OCI-LY1 (cell line): ENCODE measurements at regions not wholly inside any gene's neighbourhood (a gene's known extent, or its start where the extent isn't known, plus 50 kb on each side); places are given as distances from the start of the nearest gene placed in this dataset.

Experiments used
- H2AFZ ChIP-seq: fragments of 200-600 bp; sonication (generic), shearing (Covaris generic); 2 replicates; pipeline ENCODE4 v1.6.0; 2014; ENCODE audit warnings: antibody characterized with exemption, mild to moderate bottlenecking, low read length
- H3F3A ChIP-seq: fragments of 200-600 bp; sonication (generic), shearing (Covaris generic); 2 replicates; pipeline ENCODE4 v1.6.0; 2014; ENCODE audit warnings: mild to moderate bottlenecking, antibody characterized with exemption, low read length, moderate library complexity; ENCODE audit not compliant: insufficient read depth
- H3K27ac ChIP-seq: fragments of 200-600 bp; sonication (generic); 2 replicates; pipeline ENCODE4 v1.5.1; 2014; ENCODE audit warnings: low read length, mixed run types, mild to moderate bottlenecking, low read depth; ENCODE audit not compliant: poor library complexity, severe bottlenecking
- H3K27me3 ChIP-seq: fragments of 200-600 bp; sonication (generic); 2 replicates; pipeline ENCODE4 v1.6.0; 2014; ENCODE audit warnings: antibody characterized with exemption, mild to moderate bottlenecking, low read length, moderate library complexity; ENCODE audit not compliant: insufficient read depth
- H3K36me3 ChIP-seq: fragments of 200-600 bp; sonication (generic); 2 replicates; pipeline ENCODE4 v1.6.1; 2014; ENCODE audit warnings: mild to moderate bottlenecking, antibody characterized with exemption, low read length, moderate library complexity, mixed read lengths; ENCODE audit not compliant: insufficient read depth
- H3K4me1 ChIP-seq: fragments of 200-600 bp; sonication (generic); 2 replicates; pipeline ENCODE4 v1.5.1; 2014; ENCODE audit warnings: mild to moderate bottlenecking, low read length, moderate library complexity; ENCODE audit not compliant: insufficient read depth, severe bottlenecking
- H3K4me2 ChIP-seq: fragments of 200-600 bp; sonication (generic), shearing (Covaris generic); 2 replicates; pipeline ENCODE4 v1.6.1; 2014; ENCODE audit warnings: low read length
- H3K4me3 ChIP-seq: fragments of 200-600 bp; sonication (generic); 2 replicates; pipeline ENCODE4 v1.5.1; 2014; ENCODE audit warnings: low read length, low read depth, mild to moderate bottlenecking, mixed read lengths; ENCODE audit not compliant: poor library complexity, severe bottlenecking
- H3K79me2 ChIP-seq: fragments of 200-600 bp; shearing (Covaris generic); 2 replicates; pipeline ENCODE4 v1.6.1; 2016; ENCODE audit warnings: mixed run types, low read length, mixed read lengths; ENCODE audit not compliant: insufficient read depth
- H3K9ac ChIP-seq: fragments of 200-600 bp; sonication (generic), shearing (Covaris generic); 2 replicates; pipeline ENCODE4 v1.6.1; 2014; ENCODE audit warnings: mild to moderate bottlenecking, low read length, mixed read lengths
- H3K9me2 ChIP-seq: fragments of 200-600 bp; sonication (generic), shearing (Covaris generic); 2 replicates; pipeline ENCODE4 v1.6.1; 2014; ENCODE audit warnings: low read depth, mild to moderate bottlenecking, low read length, mixed read lengths
- H3K9me3 ChIP-seq: fragments of 200-600 bp; shearing (Covaris generic); 2 replicates; pipeline ENCODE4 v1.6.1; 2014; ENCODE audit warnings: low read length, mixed read lengths
- H4K20me1 ChIP-seq: fragments of 200-600 bp; sonication (generic), shearing (Covaris generic); 2 replicates; pipeline ENCODE4 v1.6.0; 2016; ENCODE audit warnings: mild to moderate bottlenecking, low read length; ENCODE audit not compliant: insufficient read depth
- EZH2 ChIP-seq: fragments of 200-600 bp; sonication (generic), shearing (Covaris generic); IDR thresholded peaks from 2 replicates; pipeline ENCODE4 v1.8.0; 2017; ENCODE audit warnings: borderline replicate concordance, mixed run types, mild to moderate bottlenecking, antibody characterized with exemption, low read length, moderate library complexity, mixed read lengths
- TF ChIP-seq, protein P1 (sequence below): fragments of 200-600 bp; sonication (generic), shearing (Covaris generic); IDR thresholded peaks from 2 replicates; pipeline ENCODE4 v1.5.1; 2017; ENCODE audit warnings: mild to moderate bottlenecking, antibody characterized with exemption, low read length, moderate library complexity, mixed read lengths

DNA sequence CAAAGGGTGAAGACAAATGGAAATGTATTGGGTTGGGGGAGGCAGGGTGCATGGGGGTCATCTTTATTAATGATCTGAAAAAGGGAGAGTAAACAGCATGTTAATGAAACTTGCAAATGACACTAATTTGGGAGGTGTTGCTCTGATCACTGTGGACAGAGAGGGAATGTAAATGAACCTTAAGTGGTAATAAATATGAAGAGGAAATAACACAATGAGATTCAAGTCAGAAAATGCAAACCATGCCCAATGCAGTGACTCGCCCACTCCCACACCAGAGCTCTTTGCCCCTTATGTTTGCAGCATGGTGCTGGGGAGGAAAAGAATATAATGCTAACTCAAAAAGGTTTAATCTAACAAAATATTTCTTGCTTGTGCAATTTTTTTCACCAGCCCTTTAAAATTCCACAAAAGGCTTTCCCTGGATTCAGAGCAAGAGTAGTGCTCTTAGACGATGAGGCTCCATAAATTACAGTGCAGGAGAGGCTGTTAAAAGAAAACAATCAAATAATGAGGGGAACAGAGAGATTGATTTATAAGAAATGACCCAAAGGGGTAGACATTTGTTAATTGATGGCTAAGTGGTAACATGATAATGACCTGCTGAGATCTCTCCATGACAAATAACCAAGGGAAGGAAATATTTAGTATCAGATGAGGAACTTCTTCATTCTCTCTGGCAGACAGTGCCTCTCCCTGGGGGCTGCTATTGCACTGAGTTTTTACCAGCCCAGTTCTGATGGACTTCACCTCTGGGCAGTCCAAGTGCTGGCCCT, 210.0 kb upstream of the PPP2R3A start:
- H3K4me1 ChIP-seq: no peaks in the 10 kb centered on the region
- no peak for TF ChIP-seq EZH2
- TF ChIP-seq, protein P1, sequence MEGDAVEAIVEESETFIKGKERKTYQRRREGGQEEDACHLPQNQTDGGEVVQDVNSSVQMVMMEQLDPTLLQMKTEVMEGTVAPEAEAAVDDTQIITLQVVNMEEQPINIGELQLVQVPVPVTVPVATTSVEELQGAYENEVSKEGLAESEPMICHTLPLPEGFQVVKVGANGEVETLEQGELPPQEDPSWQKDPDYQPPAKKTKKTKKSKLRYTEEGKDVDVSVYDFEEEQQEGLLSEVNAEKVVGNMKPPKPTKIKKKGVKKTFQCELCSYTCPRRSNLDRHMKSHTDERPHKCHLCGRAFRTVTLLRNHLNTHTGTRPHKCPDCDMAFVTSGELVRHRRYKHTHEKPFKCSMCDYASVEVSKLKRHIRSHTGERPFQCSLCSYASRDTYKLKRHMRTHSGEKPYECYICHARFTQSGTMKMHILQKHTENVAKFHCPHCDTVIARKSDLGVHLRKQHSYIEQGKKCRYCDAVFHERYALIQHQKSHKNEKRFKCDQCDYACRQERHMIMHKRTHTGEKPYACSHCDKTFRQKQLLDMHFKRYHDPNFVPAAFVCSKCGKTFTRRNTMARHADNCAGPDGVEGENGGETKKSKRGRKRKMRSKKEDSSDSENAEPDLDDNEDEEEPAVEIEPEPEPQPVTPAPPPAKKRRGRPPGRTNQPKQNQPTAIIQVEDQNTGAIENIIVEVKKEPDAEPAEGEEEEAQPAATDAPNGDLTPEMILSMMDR: no peak
- no peaks in the 10 kb centered on the region for H3K79me2 ChIP-seq
- H3K4me2 ChIP-seq: no peak overlapping the region
- no peaks in the 10 kb centered on the region for H3K9me2 ChIP-seq
- H3K36me3 ChIP-seq: no peaks in the 10 kb centered on the region
- H4K20me1 ChIP-seq: no peaks in the 10 kb centered on the region
- H3K9me3 ChIP-seq: no peaks in the 10 kb centered on the region
- no peak overlapping the region for H2AFZ ChIP-seq
- H3K9ac ChIP-seq: no peak overlapping the region
- no peaks in the 10 kb centered on the region for H3F3A ChIP-seq
- no peak overlapping the region for H3K27ac ChIP-seq
- H3K4me3 ChIP-seq: no peak overlapping the region
- peaks cover 3% of the 10 kb centered on the region; the same call in 1 of the 2 replicates for H3K27me3 ChIP-seq

DNA sequence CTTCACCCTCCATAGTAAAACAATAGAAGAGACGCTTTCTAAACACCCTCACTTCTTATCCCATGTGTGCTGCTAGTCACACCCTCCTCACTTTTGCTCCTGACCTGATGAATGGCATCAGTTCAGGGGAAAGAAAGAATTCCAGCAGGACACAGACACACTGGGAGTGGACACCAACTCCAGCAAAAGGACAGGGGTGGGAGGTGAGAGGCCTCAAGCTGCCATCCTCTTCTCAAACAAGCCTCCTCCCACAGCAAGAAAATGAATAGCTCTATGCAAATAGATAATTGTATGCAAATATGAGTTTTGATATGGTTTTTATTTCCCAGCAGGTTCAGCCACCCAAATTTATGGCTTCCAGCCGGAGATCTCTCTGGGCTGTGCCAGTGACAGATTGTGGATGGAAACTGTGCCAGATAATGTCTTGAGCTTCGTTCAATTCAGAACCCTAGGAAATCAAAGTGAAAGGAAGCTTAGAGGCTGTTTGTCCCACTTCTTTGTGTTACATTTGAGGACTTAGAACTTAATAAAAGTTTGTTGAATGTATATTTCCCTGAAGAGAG, 209.3 kb upstream of the PPP2R3A start:
- no peaks in the 10 kb centered on the region for H4K20me1 ChIP-seq
- no peaks in the 10 kb centered on the region for H3F3A ChIP-seq
- no peaks in the 10 kb centered on the region for H3K9me3 ChIP-seq
- no peaks in the 10 kb centered on the region for H3K79me2 ChIP-seq
- TF ChIP-seq EZH2: no peak
- TF ChIP-seq, protein P1: no peak
- H3K36me3 ChIP-seq: no peaks in the 10 kb centered on the region
- no peak overlapping the region for H3K4me3 ChIP-seq
- no peaks in the 10 kb centered on the region for H3K4me1 ChIP-seq
- no peak overlapping the region for H3K9ac ChIP-seq
- H3K27me3 ChIP-seq: peaks cover 3% of the 10 kb centered on the region; the same call in 1 of the 2 replicates
- no peak overlapping the region for H2AFZ ChIP-seq
- H3K27ac ChIP-seq: no peak overlapping the region
- H3K4me2 ChIP-seq: no peak overlapping the region
- no peaks in the 10 kb centered on the region for H3K9me2 ChIP-seq

DNA sequence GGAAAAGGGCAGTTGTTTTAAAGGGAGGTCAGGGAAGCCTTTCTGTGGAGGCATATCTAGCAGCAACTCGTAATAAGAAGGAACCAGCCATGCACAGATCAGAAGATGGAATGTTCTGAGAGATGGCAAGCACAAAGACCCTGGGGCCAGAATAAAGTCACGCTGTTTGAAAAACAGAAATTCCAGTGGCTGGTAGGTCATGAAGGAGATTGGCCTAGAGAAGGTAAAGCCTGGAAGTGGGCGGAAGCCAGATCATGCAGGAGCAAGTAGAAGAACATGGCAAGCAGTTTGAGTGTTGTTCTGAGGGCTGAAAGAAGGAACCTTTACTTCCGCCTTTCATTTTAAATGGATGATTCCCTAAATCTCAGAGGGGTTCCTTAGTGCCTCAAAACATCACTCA, 208.1 kb upstream of the PPP2R3A start:
- Histone ChIP-seq H2AFZ (no peak overlapping the region), H3K27ac (no peak overlapping the region), H3K4me3 (no peak overlapping the region), H3K36me3 (no peaks in the 10 kb centered on the region), H3K9me2 (no peaks in the 10 kb centered on the region), H3K4me1 (no peaks in the 10 kb centered on the region), H3K4me2 (no peak overlapping the region), H3K9me3 (no peaks in the 10 kb centered on the region), H3K79me2 (no peaks in the 10 kb centered on the region), H3F3A (no peaks in the 10 kb centered on the region), H3K9ac (no peak overlapping the region), H3K27me3 (no peaks in the 10 kb centered on the region; the same call in 1 of the 2 replicates), H4K20me1 (no peaks in the 10 kb centered on the region)
- TF ChIP-seq, protein P1: no peak
- no peak for TF ChIP-seq EZH2
